ENCODE measurements at regions not wholly inside any gene's neighbourhood (a gene's known extent, or its start where the extent isn't known, plus 50 kb on each side); places are given as distances from the start of the nearest gene placed in this dataset.

DNA sequence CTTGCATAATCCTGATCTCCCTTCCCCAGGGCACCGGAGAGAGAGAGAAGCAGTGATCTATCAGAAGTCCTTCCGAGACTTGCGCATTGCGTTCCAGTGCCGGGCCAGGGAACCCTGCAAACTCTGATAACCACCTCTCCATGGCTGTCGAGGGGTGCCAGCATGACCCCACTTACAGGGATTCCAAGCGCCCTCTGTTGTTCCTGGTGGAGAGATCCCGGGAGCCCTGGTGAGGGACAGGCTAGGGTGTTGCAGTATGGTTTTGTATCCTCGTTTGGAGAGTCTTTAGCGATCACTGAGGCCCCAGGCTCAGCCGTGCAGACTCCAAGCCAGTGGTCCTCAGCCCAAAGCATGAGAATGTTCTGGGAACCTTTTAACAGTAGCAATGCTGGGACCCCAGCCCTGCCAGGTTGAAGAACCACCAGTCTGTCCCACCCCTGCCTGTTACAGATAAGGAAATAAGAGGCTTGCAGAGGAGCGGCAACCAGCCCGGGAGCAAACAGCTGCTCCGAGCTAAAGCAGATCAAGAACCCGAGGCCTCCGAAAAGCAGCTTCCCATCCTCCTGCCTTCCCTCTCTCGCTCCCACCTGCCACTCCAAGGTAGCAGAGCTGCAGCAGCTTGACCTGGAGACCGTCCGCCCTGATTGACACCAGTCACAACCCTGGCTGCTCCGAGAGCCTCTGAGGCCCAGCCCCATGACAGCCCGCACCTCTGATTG lies 150.3 kb upstream of the RPL38 start:
- TF ChIP-seq, protein P1, sequence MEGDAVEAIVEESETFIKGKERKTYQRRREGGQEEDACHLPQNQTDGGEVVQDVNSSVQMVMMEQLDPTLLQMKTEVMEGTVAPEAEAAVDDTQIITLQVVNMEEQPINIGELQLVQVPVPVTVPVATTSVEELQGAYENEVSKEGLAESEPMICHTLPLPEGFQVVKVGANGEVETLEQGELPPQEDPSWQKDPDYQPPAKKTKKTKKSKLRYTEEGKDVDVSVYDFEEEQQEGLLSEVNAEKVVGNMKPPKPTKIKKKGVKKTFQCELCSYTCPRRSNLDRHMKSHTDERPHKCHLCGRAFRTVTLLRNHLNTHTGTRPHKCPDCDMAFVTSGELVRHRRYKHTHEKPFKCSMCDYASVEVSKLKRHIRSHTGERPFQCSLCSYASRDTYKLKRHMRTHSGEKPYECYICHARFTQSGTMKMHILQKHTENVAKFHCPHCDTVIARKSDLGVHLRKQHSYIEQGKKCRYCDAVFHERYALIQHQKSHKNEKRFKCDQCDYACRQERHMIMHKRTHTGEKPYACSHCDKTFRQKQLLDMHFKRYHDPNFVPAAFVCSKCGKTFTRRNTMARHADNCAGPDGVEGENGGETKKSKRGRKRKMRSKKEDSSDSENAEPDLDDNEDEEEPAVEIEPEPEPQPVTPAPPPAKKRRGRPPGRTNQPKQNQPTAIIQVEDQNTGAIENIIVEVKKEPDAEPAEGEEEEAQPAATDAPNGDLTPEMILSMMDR (IDR thresholded peaks at IDR 0.05), result no peak
- no peak for TF ChIP-seq EZH2 (IDR thresholded peaks at IDR 0.05)

All from neural progenitor cell (in vitro differentiated cells).